ENCODE measurements at regions not wholly inside any gene's neighbourhood (a gene's known extent, or its start where the extent isn't known, plus 50 kb on each side); places are given as distances from the start of the nearest gene placed in this dataset.

DNA sequence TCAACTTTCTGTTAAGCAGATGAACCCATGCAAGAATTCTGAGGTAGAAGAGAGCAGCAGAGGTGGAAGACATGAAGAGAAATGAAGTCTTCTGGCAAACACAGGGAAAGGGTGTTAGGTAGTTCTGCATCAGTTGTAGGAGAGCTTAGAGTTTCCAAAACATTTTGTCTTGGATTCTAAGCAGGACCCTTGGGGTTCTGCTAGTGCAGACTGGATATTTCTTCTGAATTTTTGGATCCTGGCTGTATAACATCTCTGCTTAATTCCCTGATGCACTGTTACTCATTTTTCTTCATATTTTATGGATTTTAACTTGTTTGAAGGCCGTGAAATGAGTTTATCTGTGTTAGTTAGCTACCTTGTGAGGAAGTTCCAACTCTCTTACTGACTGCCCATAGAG is 208.7 kb upstream of the SLC35G4 start:
- H3K27ac ChIP-seq: no peak overlapping the region
- no peaks in the 10 kb centered on the region for H3K27me3 ChIP-seq
- TF ChIP-seq CTCF (IDR thresholded peaks at IDR 0.05) (no peak), POLR2A (IDR thresholded peaks at IDR 0.05) (no peak)
- H3K4me3 ChIP-seq (replicated peaks in 1 of 3): no peak overlapping the region
- no peak for DNase-seq
- intact Hi-C loops (cut with DNase I): no loop called here
- H3K9me3 ChIP-seq: no peaks in the 10 kb centered on the region
- no peaks in the 10 kb centered on the region for H3K4me1 ChIP-seq
- no peaks in the 10 kb centered on the region for H3K36me3 ChIP-seq
- 45 to 75% methylated on average over 1 of the region's 1 CpG for WGBS, 2 donors

DNA sequence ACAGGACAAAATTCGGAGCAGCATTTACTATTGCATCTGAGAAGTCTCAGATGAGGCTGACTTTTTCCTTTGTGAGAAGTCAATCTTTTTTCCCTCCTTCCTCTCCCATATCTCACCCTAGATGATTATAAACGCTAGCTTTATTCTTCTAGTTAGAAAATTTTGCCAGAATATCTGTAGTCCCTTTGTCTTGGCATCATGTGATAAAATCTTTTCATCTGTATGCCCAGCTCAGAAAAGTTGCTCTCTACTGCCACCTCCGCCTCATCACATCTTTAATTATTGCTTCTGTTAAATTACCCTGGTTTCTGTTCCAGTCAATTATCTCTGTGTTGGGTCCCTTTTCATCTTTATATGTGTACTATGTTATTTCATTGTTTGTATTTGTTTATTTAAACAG is 210.8 kb upstream of the SLC35G4 start:
- Histone ChIP-seq H3K27me3 (no peaks in the 10 kb centered on the region), H3K9me3 (no peaks in the 10 kb centered on the region), H3K4me3 (replicated peaks in 1 of 3) (no peak overlapping the region), H3K27ac (no peak overlapping the region), H3K4me1 (no peaks in the 10 kb centered on the region), H3K36me3 (no peaks in the 10 kb centered on the region)
- TF ChIP-seq POLR2A (IDR thresholded peaks at IDR 0.05) (no peak), CTCF (IDR thresholded peaks at IDR 0.05) (no peak)
- no peak for DNase-seq
- 82 to 88% methylated on average over 3 of the region's 3 CpGs for WGBS, 2 donors
- intact Hi-C loops (cut with DNase I): no loop called here

GRCh38 chr18:11392980-11393885 is 216.2 kb upstream of the SLC35G4 start:
- Histone ChIP-seq H3K27ac (no peak overlapping the region), H3K4me3 (replicated peaks in 1 of 3) (no peak overlapping the region), H3K27me3 (no peaks in the 10 kb centered on the region), H3K9me3 (no peaks in the 10 kb centered on the region), H3K4me1 (no peaks in the 10 kb centered on the region), H3K36me3 (no peaks in the 10 kb centered on the region)
- no peak for TF ChIP-seq CTCF (IDR thresholded peaks at IDR 0.05)
- 65 to 76% methylated on average over 9 of the region's 9 CpGs for WGBS, 2 donors
- no peak for DNase-seq
- intact Hi-C loops (cut with DNase I): no loop called here

DNA sequence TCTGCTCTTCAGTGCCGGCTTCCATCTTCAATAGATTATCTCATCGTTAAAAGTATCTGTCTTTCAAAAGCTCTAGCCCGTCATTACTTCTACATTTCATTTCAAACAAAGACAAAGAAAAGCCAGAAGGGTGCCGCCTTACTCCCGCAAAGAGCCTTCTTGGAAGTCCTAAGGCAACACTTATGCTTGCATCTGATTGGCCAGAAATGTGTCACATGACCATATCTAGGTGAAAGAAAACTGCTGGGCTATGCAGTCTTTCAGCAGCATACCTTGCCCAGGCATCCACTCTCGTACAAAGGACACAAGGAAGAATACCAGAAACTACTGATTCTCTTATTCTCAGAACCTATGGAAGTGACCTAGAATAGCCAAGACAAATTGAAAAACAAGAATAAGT is 217.1 kb upstream of the SLC35G4 start:
- intact Hi-C loops (cut with DNase I): no loop called here
- whole genome bisulfite sequencing, 2 donors: 82 to 86% methylated on average over 6 of the region's 6 CpGs
- no peaks in the 10 kb centered on the region for H3K9me3 ChIP-seq
- no peak for DNase-seq
- no peak for TF ChIP-seq POLR2A (IDR thresholded peaks at IDR 0.05)
- TF ChIP-seq CTCF (IDR thresholded peaks at IDR 0.05): no peak
- H3K27me3 ChIP-seq: no peaks in the 10 kb centered on the region
- no peaks in the 10 kb centered on the region for H3K36me3 ChIP-seq
- no peak overlapping the region for H3K27ac ChIP-seq
- H3K4me1 ChIP-seq: no peaks in the 10 kb centered on the region
- H3K4me3 ChIP-seq (replicated peaks in 1 of 3): no peak overlapping the region

DNA sequence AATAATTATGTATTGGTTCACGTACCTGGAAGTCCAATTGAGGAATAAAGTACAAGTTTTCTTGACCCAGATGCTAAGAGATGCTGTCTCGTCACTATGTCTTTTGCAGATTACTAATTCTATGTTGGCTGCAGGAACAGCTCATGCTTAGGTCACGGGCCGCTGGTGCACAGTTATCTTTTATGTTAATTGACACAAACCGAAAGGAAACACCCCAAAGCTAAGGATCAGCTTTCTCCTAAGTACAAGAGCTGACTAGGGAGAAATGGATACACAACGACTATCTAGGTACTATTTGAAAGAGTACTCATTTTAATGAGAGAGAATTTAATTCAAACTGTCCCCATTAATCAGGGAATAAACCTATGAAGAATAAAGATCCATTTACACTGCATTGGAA is 217.7 kb upstream of the SLC35G4 start:
- WGBS, 2 donors: 72 to 80% methylated on average over 6 of the region's 6 CpGs
- Histone ChIP-seq H3K9me3 (no peaks in the 10 kb centered on the region), H3K27me3 (no peaks in the 10 kb centered on the region), H3K27ac (no peak overlapping the region), H3K4me3 (replicated peaks in 1 of 3) (no peak overlapping the region), H3K4me1 (no peaks in the 10 kb centered on the region), H3K36me3 (no peaks in the 10 kb centered on the region)
- TF ChIP-seq POLR2A (IDR thresholded peaks at IDR 0.05): no peak
- no peak for TF ChIP-seq CTCF (IDR thresholded peaks at IDR 0.05)
- intact Hi-C loops (cut with DNase I): no loop called here
- DNase-seq: no peak

Measured in thyroid gland (tissue), 4 donors.